Astrocyte of the cerebellum (primary cell): ENCODE measurements at regions not wholly inside any gene's neighbourhood (a gene's known extent, or its start where the extent isn't known, plus 50 kb on each side); places are given as distances from the start of the nearest gene placed in this dataset.

ENCODE experiments used
- DNase-seq: peaks from one replicate; pipeline ENCODE4 v3.0.0-alpha.2; 2011; ENCODE audit warnings: low read depth
- H3K4me3 ChIP-seq: 2 replicates; pipeline ENCODE4 v1.5.1; 2011; ENCODE audit warnings: mild to moderate bottlenecking, low read depth, low read length, moderate library complexity
- in situ Hi-C: cut with HindIII; loops from 2 replicates; pipeline ENCODE4 v1.10.0; 2017; ENCODE audit warnings: low sequenced_read_pairs
- TF ChIP-seq, protein P1 (sequence below): IDR thresholded peaks from 2 replicates; pipeline ENCODE4 v1.5.1; 2012; ENCODE audit warnings: low read length, low read depth, moderate library complexity, mild to moderate bottlenecking; ENCODE audit errors: missing control alignments

DNA sequence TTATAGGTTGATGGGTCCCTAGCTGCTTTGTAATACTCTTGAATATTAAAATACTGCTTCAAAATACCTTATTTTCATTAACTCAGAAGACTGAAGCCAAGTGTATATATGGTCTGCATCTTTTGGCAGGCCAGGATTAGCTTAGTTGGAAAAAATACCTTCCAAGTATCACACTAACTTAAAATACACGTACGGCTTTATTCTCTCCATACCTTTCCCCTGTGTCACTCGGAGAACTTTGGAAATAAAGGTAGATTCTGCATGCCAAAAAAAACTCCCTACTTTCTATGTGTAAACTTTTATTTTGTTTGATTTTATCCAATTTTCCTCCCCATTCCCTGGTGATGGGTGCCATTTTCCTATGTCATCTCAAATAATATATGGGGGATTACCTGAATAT lies 422.3 kb upstream of the MDFIC2 start:
- in situ Hi-C loops, result no loop called here
- no peak for DNase-seq
- TF ChIP-seq, protein P1, sequence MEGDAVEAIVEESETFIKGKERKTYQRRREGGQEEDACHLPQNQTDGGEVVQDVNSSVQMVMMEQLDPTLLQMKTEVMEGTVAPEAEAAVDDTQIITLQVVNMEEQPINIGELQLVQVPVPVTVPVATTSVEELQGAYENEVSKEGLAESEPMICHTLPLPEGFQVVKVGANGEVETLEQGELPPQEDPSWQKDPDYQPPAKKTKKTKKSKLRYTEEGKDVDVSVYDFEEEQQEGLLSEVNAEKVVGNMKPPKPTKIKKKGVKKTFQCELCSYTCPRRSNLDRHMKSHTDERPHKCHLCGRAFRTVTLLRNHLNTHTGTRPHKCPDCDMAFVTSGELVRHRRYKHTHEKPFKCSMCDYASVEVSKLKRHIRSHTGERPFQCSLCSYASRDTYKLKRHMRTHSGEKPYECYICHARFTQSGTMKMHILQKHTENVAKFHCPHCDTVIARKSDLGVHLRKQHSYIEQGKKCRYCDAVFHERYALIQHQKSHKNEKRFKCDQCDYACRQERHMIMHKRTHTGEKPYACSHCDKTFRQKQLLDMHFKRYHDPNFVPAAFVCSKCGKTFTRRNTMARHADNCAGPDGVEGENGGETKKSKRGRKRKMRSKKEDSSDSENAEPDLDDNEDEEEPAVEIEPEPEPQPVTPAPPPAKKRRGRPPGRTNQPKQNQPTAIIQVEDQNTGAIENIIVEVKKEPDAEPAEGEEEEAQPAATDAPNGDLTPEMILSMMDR, result no peak

DNA sequence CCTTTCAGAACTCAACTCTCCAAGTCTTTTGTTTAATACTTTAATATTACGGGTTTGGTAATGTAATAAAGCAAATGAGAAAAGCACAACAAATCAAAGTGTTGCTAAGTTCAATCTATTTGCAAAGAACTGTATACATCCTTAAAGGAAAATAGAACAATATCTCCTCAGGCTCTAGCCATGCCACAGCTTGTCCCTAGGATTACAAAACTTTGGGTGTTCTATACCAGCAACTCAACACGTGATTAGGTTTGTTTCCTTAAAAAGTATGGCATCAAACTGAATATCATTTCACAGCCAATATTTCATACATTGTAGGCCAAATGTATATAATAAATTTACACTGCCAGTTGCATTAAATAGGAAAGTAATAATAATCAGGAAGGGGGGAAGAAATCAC lies 418.6 kb upstream of the MDFIC2 start:
- H3K4me3 ChIP-seq, result no peak overlapping the region
- no peak for DNase-seq
- TF ChIP-seq, protein P1, result no peak
- in situ Hi-C loops, result no loop called here

More for the DNA sequence above, 422.3 kb upstream of the MDFIC2 start:
- H3K4me3 ChIP-seq, result no peak overlapping the region

DNA sequence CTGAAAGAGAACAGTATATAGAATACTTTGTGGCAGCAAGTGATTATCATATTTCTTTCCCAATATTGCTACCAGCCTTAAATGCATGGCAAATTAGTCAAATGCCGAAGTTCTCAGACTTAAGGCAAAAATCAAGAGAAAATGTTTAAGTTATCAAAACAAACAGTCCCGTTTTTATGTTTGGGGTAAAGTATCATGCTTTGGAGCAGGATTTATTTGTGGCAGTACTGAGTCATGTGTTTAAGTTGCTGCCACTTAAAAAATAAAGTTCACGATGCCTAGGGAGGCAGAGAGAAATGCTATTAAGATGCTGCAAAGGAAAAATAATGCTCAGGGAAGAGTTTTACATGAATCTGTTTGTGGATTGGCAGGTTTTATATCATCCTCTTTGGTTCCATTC lies 417.4 kb upstream of the MDFIC2 start:
- in situ Hi-C loops, result no loop called here
- TF ChIP-seq, protein P1, result no peak

DNA sequence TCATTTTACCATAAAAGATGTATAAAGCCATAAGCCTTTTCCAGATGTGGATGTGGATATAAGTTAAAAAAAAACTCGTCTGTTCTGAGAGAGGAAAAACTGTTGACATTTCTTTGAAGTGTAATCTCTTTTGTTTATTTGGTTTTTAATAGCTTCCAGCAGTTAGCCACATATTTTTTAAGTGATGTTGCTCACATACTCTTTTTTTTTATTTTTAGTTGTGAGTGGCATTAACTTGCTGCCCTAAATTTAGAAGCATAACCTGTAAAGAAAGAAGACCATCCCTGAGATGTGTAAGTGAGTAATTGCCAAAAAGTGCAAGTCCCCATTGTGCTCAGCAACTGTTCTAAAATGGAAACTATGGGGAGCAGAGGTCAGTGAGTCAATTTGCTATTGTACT lies 415.9 kb upstream of the MDFIC2 start:
- DNase-seq, result no peak
- in situ Hi-C loops, result no loop called here
- TF ChIP-seq, protein P1, result no peak

More for the DNA sequence above, 417.4 kb upstream of the MDFIC2 start:
- DNase-seq, result no peak
- H3K4me3 ChIP-seq, result no peak overlapping the region

DNA sequence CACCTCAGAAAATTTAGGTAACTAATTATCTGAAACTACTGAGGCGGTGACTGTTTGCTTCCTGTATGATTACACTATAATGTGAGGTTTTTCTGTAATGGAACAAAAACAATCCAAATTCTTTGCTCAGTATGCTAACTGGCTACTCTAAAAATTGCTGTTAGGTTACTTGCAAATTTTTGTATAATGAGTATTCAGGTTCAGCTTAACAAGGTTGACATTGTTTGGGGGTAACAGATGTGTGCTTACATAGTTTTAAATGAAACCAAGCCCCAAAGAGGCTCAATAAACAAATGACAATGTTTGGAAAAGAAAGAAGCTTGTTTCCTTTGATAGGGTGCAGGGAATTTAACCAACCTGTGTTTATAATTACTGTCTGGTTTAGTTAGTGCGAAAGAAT lies 414.5 kb upstream of the MDFIC2 start:
- in situ Hi-C loops, result no loop called here
- peak; percentile 53 for DNase-seq
- TF ChIP-seq, protein P1, result no peak
- H3K4me3 ChIP-seq, result no peak overlapping the region

More for the DNA sequence above, 415.9 kb upstream of the MDFIC2 start:
- no peak overlapping the region for H3K4me3 ChIP-seq

DNA sequence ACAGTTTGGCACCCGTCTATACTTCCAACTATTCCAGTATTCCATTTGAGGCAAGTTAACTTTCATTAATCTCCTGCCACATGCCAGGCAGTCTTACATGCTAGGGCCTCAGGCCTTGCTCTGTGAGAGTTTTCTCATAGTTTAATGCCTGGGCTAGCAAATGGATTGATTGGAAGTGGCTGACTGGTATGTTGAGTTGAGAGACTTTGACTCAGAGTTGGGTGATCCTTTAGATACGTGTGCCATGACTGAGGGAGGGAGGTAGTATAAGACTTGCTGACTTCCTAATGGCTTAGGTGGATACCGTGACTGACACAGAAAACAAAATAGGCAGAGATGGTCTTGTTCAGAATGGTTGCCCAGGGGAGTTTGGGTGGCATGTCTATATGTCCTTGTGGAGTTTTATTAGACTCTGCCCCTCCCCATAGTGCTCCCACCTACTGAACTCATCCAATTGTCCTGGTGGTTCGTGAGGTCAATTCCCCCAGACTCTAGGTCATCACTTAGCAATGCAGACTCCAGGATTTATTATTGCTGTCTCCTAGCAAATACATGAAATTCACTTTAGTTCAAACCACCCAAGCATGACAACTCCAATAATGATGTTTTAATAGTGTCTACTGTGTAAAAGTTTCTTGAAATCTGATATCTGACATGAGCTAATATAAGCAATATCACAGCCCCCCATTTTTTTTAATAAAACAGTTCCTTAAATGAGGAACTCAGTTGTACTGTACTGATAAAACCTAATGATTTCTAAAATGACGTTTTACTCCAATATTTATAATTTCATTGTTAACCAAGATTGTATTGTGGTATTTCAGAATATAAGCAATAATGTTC lies 413.9 kb upstream of the MDFIC2 start:
- in situ Hi-C loops, result no loop called here
- H3K4me3 ChIP-seq, result no peak overlapping the region
- no peak for DNase-seq
- TF ChIP-seq, protein P1, result no peak
